DOHH2 (cell line): ENCODE measurements at regions not wholly inside any gene's neighbourhood (a gene's known extent, or its start where the extent isn't known, plus 50 kb on each side); places are given as distances from the start of the nearest gene placed in this dataset.

Experiments
- H3F3A ChIP-seq: fragments of 200-600 bp; sonication (generic), shearing (Covaris generic); 2 replicates; pipeline ENCODE4 v1.6.0; 2016; ENCODE audit warnings: antibody characterized with exemption, mild to moderate bottlenecking; ENCODE audit not compliant: control insufficient read depth, insufficient read depth
- H3K27ac ChIP-seq: fragments of 200-600 bp; sonication (generic); 2 replicates; pipeline ENCODE4 v1.5.1; 2014; ENCODE audit warnings: low read depth, mild to moderate bottlenecking, low read length, moderate library complexity
- H3K27me3 ChIP-seq: fragments of 200-600 bp; sonication (generic); 2 replicates; pipeline ENCODE4 v1.6.1; 2014; ENCODE audit warnings: mild to moderate bottlenecking, low read length, mixed read lengths; ENCODE audit not compliant: control insufficient read depth
- H3K36me3 ChIP-seq: fragments of 200-600 bp; sonication (generic); 2 replicates; pipeline ENCODE4 v1.6.1; 2014; ENCODE audit warnings: mild to moderate bottlenecking, low read length, moderate library complexity, mixed read lengths; ENCODE audit not compliant: control insufficient read depth
- H3K4me1 ChIP-seq: fragments of 200-600 bp; sonication (generic); 2 replicates; pipeline ENCODE4 v1.6.1; 2014; ENCODE audit warnings: mild to moderate bottlenecking, low read length, mixed read lengths; ENCODE audit not compliant: control insufficient read depth
- H3K4me2 ChIP-seq: fragments of 200-600 bp; sonication (generic); 2 replicates; pipeline ENCODE4 v1.6.0; 2014; ENCODE audit warnings: mild to moderate bottlenecking, low read length, moderate library complexity
- H3K4me3 ChIP-seq: fragments of 200-600 bp; sonication (generic); 2 replicates; pipeline ENCODE4 v1.5.1; 2014; ENCODE audit warnings: mild to moderate bottlenecking, low read length, mixed read lengths
- H3K79me2 ChIP-seq: fragments of 200-600 bp; sonication (generic); 2 replicates; pipeline ENCODE4 v1.6.1; 2014; ENCODE audit warnings: mild to moderate bottlenecking, low read length, mixed read lengths; ENCODE audit not compliant: control insufficient read depth
- H3K9me2 ChIP-seq: fragments of 200-600 bp; sonication (generic); replicated peaks from 2 replicates; pipeline ENCODE4 v1.6.1; 2014; ENCODE audit warnings: mild to moderate bottlenecking, low read length, mixed read lengths; ENCODE audit not compliant: control insufficient read depth
- H3K9me3 ChIP-seq: fragments of 200-600 bp; sonication (generic); 2 replicates; pipeline ENCODE4 v1.6.1; 2014; ENCODE audit warnings: antibody characterized with exemption, low read length, mixed read lengths; ENCODE audit not compliant: control insufficient read depth, insufficient read depth
- H4K20me1 ChIP-seq: fragments of 200-600 bp; sonication (generic); 2 replicates; pipeline ENCODE4 v1.6.0; 2014; ENCODE audit warnings: low read depth, mild to moderate bottlenecking, antibody characterized with exemption, low read length, moderate library complexity; ENCODE audit not compliant: control insufficient read depth, insufficient read depth
- CTCF ChIP-seq: fragments of 200-600 bp; sonication (generic); IDR thresholded peaks from one replicate; pipeline ENCODE4 v1.5.1; 2014; ENCODE audit warnings: antibody characterized with exemption, mild to moderate bottlenecking, low read depth, low read length; ENCODE audit not compliant: poor library complexity, severe bottlenecking
- EZH2phosphoT487 ChIP-seq: fragments of 200-600 bp; sonication (generic); IDR thresholded peaks from 2 replicates; pipeline ENCODE4 v1.6.1; 2017; ENCODE audit warnings: borderline replicate concordance, mild to moderate bottlenecking, antibody characterized with exemption, low read length, moderate library complexity, mixed read lengths

- Histone ChIP-seq H3K9me3 (no peaks in the 10 kb centered on the region), H3F3A (no peaks in the 10 kb centered on the region), H4K20me1 (no peaks in the 10 kb centered on the region), H3K79me2 (no peaks in the 10 kb centered on the region), H3K27ac (no peak overlapping the region), H3K4me1 (no peaks in the 10 kb centered on the region), H3K9me2 (no peaks in the 10 kb centered on the region), H3K27me3 (no peaks in the 10 kb centered on the region), H3K4me2 (no peak overlapping the region), H3K36me3 (no peaks in the 10 kb centered on the region), H3K4me3 (no peak overlapping the region)
- TF ChIP-seq CTCF (no peak), EZH2phosphoT487 (no peak)
These were observed 126.8 kb upstream of the SLC35B3 start for GRCh38 chr6:8562125-8562524.

DNA sequence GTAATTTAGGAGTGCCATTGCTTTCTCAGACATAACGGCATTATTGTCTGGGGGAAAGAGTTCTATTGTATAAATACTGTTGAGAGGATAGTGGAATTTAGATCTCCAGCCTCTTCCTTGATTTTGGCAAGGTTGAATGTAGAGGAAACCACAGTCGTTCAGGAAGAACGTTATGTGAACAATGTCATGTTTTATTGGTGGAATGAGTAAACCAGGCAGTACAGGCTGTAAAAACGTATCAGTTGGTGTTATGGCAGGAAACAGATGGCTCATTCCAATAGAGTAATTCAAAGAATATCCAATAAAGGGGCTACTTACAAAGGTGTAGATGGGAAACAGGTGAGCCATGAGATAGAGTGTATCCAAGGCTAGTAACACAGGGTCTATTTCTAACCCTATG is 123.6 kb upstream of the SLC35B3 start:
- no peaks in the 10 kb centered on the region for H3F3A ChIP-seq
- no peaks in the 10 kb centered on the region for H3K79me2 ChIP-seq
- H3K36me3 ChIP-seq = no peaks in the 10 kb centered on the region
- no peak overlapping the region for H3K4me2 ChIP-seq
- H3K27me3 ChIP-seq = no peaks in the 10 kb centered on the region
- H3K9me2 ChIP-seq = no peaks in the 10 kb centered on the region
- H3K9me3 ChIP-seq = no peaks in the 10 kb centered on the region
- H4K20me1 ChIP-seq = no peaks in the 10 kb centered on the region
- TF ChIP-seq EZH2phosphoT487 = no peak
- TF ChIP-seq CTCF = no peak
- no peak overlapping the region for H3K27ac ChIP-seq
- H3K4me3 ChIP-seq = no peak overlapping the region
- H3K4me1 ChIP-seq = no peaks in the 10 kb centered on the region

- Histone ChIP-seq H3K4me2 (no peak overlapping the region), H3K4me1 (no peaks in the 10 kb centered on the region), H3K4me3 (no peak overlapping the region), H4K20me1 (no peaks in the 10 kb centered on the region), H3K27me3 (no peaks in the 10 kb centered on the region), H3F3A (no peaks in the 10 kb centered on the region), H3K79me2 (no peaks in the 10 kb centered on the region), H3K9me3 (no peaks in the 10 kb centered on the region), H3K27ac (no peak overlapping the region), H3K9me2 (no peaks in the 10 kb centered on the region), H3K36me3 (no peaks in the 10 kb centered on the region)
- TF ChIP-seq CTCF = no peak
- TF ChIP-seq EZH2phosphoT487 = no peak
These were observed 121.8 kb upstream of the SLC35B3 start for GRCh38 chr6:8557014-8557748.
